DND-41 (cell line): ENCODE measurements at regions not wholly inside any gene's neighbourhood (a gene's known extent, or its start where the extent isn't known, plus 50 kb on each side); places are given as distances from the start of the nearest gene placed in this dataset.
A peak's percentile ranks its signal among the peaks of the same experiment; 100 is the strongest.
"Not testable (repeated sequence)": the region's sequence is repeated elsewhere in the genome, so short reads cannot be mapped to it uniquely, and the experiment has no call there.

Experiments used
- ATAC-seq: fragments of 200-7000 bp; cut with Tn5 transposase; 3 replicates; pipeline ENCODE4 v1.9.1; 2021; ENCODE audit warnings: low read depth; ENCODE audit not compliant: insufficient read depth
- DNase-seq: peaks from one replicate; pipeline ENCODE4 v3.0.0-alpha.2; 2020
- H2AFZ ChIP-seq: 2 replicates; pipeline ENCODE4 v1.6.0; 2012; ENCODE audit warnings: low read depth, low read length
- H3K27ac ChIP-seq: 2 replicates; pipeline ENCODE4 v1.5.1; 2012; ENCODE audit warnings: low read length, inconsistent platforms
- H3K27me3 ChIP-seq: fragments of 200-600 bp; sonication (generic); 2 replicates; pipeline ENCODE4 v1.6.0; 2012; ENCODE audit warnings: low read length, mild to moderate bottlenecking, inconsistent platforms; ENCODE audit not compliant: insufficient read depth, poor library complexity
- H3K36me3 ChIP-seq: 2 replicates; pipeline ENCODE4 v1.5.1; 2012; ENCODE audit warnings: low read length, inconsistent platforms; ENCODE audit not compliant: insufficient read depth
- H3K4me1 ChIP-seq: 2 replicates; pipeline ENCODE4 v1.5.1; 2012; ENCODE audit warnings: mild to moderate bottlenecking, low read length; ENCODE audit not compliant: insufficient read depth
- H3K4me2 ChIP-seq: 2 replicates; pipeline ENCODE4 v1.6.0; 2012; ENCODE audit warnings: mild to moderate bottlenecking, moderate library complexity, low read length, inconsistent platforms; ENCODE audit not compliant: insufficient read depth
- H3K4me3 ChIP-seq, 2 experiments: fragments of 200-600 bp in 1 of 2; shearing (Covaris generic) in 1 of 2; 2 replicates each; pipeline ENCODE4 v1.5.1; 2012 to 2016; ENCODE audit warnings: inconsistent platforms in 2 of 2, low read length in 2 of 2, mild to moderate bottlenecking in 2 of 2, low read depth in 1 of 2, moderate library complexity in 1 of 2
- H3K79me2 ChIP-seq: 2 replicates; pipeline ENCODE4 v1.6.0; 2012; ENCODE audit warnings: low read length, inconsistent platforms; ENCODE audit not compliant: insufficient read depth
- H3K9ac ChIP-seq: 2 replicates; pipeline ENCODE4 v1.6.0; 2012; ENCODE audit warnings: low read depth, mild to moderate bottlenecking, inconsistent platforms, low read length, moderate library complexity
- H3K9me3 ChIP-seq: 2 replicates; pipeline ENCODE4 v1.5.1; 2012; ENCODE audit warnings: low read length, moderate library complexity, mild to moderate bottlenecking, inconsistent platforms; ENCODE audit not compliant: insufficient read depth, severe bottlenecking
- H4K20me1 ChIP-seq: 2 replicates; pipeline ENCODE4 v1.6.0; 2012; ENCODE audit warnings: low read length; ENCODE audit not compliant: insufficient read depth
- CTCF ChIP-seq: IDR thresholded peaks from 2 replicates; pipeline ENCODE4 v1.5.1; 2012; ENCODE audit warnings: borderline replicate concordance, low read length, moderate library complexity, mild to moderate bottlenecking; ENCODE audit not compliant: poor library complexity, severe bottlenecking; ENCODE audit errors: extremely low read depth
- EZH2 ChIP-seq: IDR thresholded peaks from 3 replicates; pipeline ENCODE4 v1.6.1; 2012; ENCODE audit warnings: borderline replicate concordance, low read depth, mild to moderate bottlenecking, moderate library complexity, low read length, inconsistent platforms; ENCODE audit not compliant: severe bottlenecking

GRCh38 chr7:89607792-89608191 is 546.5 kb upstream of the STEAP1 start:
- Histone ChIP-seq H3K79me2 (no peaks in the 10 kb centered on the region), H3K9me3 (no peaks in the 10 kb centered on the region), H2AFZ (peak overlapping the region; percentile 45; the same call in 1 of the 2 replicates), H3K4me2 (peak overlapping the region; percentile 60), H3K4me1 (peaks cover 65% of the 10 kb centered on the region), H3K4me3 (peak overlapping the region in 1 of 2 experiments; percentile 18; a peak in 1 of 4 replicates), H4K20me1 (no peaks in the 10 kb centered on the region), H3K36me3 (no peaks in the 10 kb centered on the region), H3K27me3 (no peaks in the 10 kb centered on the region), H3K9ac (peak overlapping the region; percentile 43), H3K27ac (peak overlapping the region; percentile 93)
- TF ChIP-seq EZH2 (no peak), CTCF (no peak)
- DNase-seq: peak; percentile 90
- ATAC-seq: peak; percentile 92

DNA sequence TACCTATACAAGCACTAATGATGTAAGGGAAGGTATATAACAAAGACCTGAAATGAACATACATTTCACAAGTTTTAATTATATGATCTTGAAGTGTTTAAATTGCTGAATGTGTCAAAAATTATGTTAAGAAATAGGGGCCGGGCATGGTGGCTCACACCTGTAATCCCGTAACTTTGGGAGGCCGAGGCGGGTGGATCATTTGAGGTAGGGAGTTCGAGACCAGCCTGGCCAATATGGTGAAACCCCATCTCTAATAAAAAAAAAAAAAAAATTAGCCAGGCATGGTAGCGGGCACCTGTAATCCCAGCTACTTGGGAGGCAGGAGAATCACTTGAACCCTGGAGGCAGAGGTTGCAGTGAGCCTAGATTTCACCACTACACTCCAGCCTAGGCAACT is 537.4 kb upstream of the STEAP1 start:
- H3K79me2 ChIP-seq, H3K4me1 ChIP-seq, H2AFZ ChIP-seq, H3K4me2 ChIP-seq, H4K20me1 ChIP-seq, H3K9me3 ChIP-seq, H3K27me3 ChIP-seq, H3K9ac ChIP-seq, H3K27ac ChIP-seq, ATAC-seq, H3K4me3 ChIP-seq, DNase-seq, H3K36me3 ChIP-seq: not testable (repeated sequence)

DNA sequence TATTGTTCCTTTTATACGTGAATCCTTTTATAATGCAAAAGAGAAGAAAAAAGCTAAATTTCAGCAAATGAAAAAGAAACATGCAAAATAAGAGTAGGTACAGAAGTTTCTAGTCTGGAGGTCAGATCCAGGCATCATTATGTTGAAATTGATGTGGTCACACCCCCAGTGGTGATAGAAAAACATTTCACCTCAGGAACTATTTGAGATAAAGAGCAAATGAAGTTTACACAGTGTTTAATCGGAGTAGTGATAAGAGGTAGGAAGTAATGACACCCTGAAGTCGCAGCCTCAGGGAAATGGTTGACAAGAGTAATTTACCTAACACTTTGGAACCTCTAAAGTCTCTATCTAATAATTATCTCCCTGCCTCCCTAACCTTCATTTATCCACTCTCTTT is 536.0 kb upstream of the STEAP1 start:
- TF ChIP-seq CTCF: peak; percentile 34
- no peak for TF ChIP-seq EZH2
- Histone ChIP-seq H3K9me3 (no peaks in the 10 kb centered on the region), H3K27ac (no peak overlapping the region), H3K27me3 (no peaks in the 10 kb centered on the region), H3K79me2 (no peaks in the 10 kb centered on the region), H3K4me2 (no peak overlapping the region), H3K4me1 (peaks cover 19% of the 10 kb centered on the region), H3K4me3 (no peak overlapping the region), H3K36me3 (0 out of 2 replicates have a peak, but pooled peaks cover 4% of the 10 kb centered on the region), H4K20me1 (no peaks in the 10 kb centered on the region), H2AFZ (no peak overlapping the region), H3K9ac (no peak overlapping the region)
- no peak for ATAC-seq
- DNase-seq: no peak

DNA sequence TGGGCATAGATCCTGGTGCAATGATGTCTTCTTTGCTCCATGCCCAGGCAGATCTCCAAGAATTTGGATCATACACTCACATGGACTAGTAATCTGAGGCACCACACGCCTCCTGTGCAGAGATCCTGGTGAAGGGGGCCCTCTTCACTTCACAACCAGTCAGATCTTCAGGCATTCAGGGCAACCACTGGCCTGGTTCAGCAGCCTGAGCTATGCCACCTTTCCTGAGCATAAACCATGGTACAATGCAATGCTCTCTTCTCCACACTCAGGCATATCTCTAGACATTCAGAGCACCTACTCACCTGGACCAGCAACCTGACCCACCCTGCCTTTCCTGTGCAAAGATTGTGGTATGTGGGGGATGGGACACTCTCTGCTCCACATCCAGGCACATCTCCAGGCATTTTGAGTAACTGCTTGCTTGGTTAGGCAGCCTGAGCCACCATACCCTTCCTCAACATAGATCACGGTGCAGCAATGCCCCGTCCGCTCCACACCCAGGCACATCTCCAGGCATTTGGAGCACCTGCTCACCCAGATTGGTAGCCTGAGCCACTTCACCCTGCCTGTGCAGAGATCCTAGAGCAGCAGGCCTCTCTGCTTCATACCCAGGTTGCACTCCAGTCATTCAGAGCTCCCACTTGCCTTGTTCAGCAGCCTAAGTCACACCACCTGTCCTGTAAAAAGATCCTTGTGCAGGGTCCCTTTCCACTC is 532.2 kb upstream of the STEAP1 start:
- Histone ChIP-seq H3K4me3 (no peak overlapping the region; a peak in 1 of 4 replicates), H2AFZ (peak overlapping the region; percentile 68), H3K79me2 (no peaks in the 10 kb centered on the region), H3K36me3 (0 out of 2 replicates have a peak, but pooled peaks cover 4% of the 10 kb centered on the region), H3K27me3 (no peaks in the 10 kb centered on the region), H3K4me1 (peaks cover 19% of the 10 kb centered on the region), H4K20me1 (no peaks in the 10 kb centered on the region), H3K9ac (no peak overlapping the region), H3K9me3 (no peaks in the 10 kb centered on the region), H3K27ac (peak overlapping the region; percentile 67), H3K4me2 (no peak overlapping the region)
- peak; percentile 28; the same call in 1 of the 3 replicates for ATAC-seq
- TF ChIP-seq CTCF: no peak
- no peak for TF ChIP-seq EZH2
- no peak for DNase-seq
